ENCODE measurements at regions not wholly inside any gene's neighbourhood (a gene's known extent, or its start where the extent isn't known, plus 50 kb on each side); places are given as distances from the start of the nearest gene placed in this dataset.
A peak's percentile ranks its signal among the peaks of the same experiment; 100 is the strongest.

DNA sequence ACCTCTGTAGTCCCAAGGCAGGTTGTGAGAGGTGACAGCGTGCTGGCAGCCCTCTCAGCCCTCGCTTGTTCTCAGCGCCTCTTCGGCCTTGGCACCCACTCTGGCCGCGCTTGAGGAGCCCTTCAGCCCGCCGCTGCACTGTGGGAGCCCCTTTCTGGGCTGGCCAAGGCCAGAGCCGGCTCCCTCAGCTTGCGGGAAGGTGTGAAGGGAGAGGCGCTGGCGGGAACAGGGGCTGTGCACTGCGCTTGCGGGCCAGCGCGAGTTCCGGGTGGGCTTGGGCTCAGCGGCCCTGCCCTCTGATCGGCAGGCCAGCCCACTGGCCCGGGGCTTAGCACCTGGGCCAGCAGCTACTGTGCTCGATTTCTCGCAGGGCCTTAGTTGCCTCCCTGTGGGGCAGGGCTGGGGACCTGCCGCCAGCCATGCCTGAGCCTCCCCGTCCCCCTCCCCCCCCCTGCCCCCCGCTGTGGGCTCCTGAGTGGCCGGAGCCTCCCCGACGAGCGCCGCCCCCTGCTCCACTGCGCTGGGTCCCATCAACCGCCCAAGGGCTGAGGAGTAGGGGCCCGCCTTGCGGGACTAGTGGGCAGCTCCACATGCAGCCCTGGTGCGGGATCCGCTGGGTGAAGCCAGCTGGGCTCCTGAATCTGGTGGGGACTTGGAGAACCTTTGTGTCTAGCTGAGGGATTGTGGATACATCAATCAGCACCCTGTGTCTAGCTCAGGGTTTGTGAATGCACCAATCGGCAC is 347.6 kb downstream of the KLHL13 start:
- DNase-seq (ENCODE audit: low spot score) = peak; percentile 59
- TF ChIP-seq, protein P1, sequence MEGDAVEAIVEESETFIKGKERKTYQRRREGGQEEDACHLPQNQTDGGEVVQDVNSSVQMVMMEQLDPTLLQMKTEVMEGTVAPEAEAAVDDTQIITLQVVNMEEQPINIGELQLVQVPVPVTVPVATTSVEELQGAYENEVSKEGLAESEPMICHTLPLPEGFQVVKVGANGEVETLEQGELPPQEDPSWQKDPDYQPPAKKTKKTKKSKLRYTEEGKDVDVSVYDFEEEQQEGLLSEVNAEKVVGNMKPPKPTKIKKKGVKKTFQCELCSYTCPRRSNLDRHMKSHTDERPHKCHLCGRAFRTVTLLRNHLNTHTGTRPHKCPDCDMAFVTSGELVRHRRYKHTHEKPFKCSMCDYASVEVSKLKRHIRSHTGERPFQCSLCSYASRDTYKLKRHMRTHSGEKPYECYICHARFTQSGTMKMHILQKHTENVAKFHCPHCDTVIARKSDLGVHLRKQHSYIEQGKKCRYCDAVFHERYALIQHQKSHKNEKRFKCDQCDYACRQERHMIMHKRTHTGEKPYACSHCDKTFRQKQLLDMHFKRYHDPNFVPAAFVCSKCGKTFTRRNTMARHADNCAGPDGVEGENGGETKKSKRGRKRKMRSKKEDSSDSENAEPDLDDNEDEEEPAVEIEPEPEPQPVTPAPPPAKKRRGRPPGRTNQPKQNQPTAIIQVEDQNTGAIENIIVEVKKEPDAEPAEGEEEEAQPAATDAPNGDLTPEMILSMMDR (IDR thresholded peaks at IDR 0.05) = no peak
- Mint-ChIP-seq H3K9me3 (ENCODE audit: low read depth) (peaks cover 11% of the 10 kb centered on the region), H3K36me3 (ENCODE audit: low read depth) (no peaks in the 10 kb centered on the region), H3K27me3 (ENCODE audit: low read depth) (no peaks in the 10 kb centered on the region), H3K27ac (ENCODE audit: unreplicated experiment) (no peak overlapping the region), H3K4me3 (ENCODE audit: unreplicated experiment) (no peak overlapping the region), H3K4me1 (ENCODE audit: low read depth) (no peaks in the 10 kb centered on the region)

DNA sequence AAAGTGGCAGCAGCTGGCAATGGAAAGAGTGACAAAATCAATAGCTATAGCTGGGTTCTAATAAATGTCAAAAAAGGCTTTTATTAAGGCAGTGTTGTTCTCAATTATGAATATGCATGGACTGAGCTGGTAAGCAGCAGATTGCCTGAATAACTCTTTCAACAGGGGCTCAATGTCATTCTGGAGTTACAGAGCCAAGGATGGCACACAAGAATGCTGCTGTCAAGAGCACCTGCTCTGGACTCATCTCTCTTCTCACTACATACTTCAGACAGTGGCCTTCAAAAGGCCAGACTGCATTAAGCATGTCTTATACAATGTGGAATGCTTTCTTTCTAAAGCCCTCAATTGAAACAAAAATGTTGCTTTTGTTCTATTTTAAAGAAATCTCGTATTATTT is 351.4 kb downstream of the KLHL13 start:
- no peak overlapping the region for H3K27ac Mint-ChIP-seq (ENCODE audit: unreplicated experiment)
- TF ChIP-seq, protein P1 (IDR thresholded peaks at IDR 0.05) = no peak
- H3K4me3 Mint-ChIP-seq (ENCODE audit: unreplicated experiment) = no peak overlapping the region
- DNase-seq (ENCODE audit: low spot score) = no peak
- peaks cover 22% of the 10 kb centered on the region for H3K9me3 Mint-ChIP-seq (ENCODE audit: low read depth)
- H3K36me3 Mint-ChIP-seq (ENCODE audit: low read depth) = no peaks in the 10 kb centered on the region
- H3K27me3 Mint-ChIP-seq (ENCODE audit: low read depth) = no peaks in the 10 kb centered on the region
- no peaks in the 10 kb centered on the region for H3K4me1 Mint-ChIP-seq (ENCODE audit: low read depth)

DNA sequence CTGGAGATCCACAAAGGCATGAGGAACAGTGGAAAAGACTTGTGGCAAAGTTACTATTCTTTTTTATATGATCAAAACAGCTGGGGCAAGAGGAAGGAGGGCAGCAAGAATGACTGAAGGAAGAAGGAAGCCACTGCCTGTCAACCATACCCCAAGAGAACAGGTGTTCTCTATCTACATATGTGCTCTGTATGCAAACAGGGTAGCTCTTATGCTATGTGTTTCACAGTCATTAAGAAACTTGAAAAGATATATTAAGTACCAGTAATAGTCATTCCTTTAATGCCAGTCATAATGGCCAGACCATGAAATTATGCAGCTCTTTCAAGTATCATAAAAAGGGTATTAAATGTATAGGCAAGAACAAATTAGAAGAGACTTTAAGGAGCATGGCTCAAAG is 363.9 kb downstream of the KLHL13 start:
- Mint-ChIP-seq H3K36me3 (ENCODE audit: low read depth) (no peaks in the 10 kb centered on the region), H3K27ac (ENCODE audit: unreplicated experiment) (no peak overlapping the region)

DNA sequence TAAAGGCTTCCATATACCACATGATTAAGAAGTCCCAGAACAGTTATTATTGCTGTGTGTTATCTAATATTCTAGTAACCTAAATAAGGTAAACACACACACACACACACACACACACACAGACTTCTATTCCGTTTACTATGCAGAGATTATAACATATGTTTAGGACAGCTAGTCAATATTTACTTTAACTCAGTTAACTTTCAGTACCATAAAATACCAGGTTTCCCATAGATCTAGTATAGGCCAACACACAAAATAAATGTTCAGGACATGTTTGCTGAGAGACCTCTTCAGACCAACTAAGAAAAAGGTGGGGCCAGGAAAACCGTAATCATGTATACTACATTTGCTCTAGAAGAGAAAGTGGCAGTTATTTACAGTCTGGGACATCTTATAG is 365.5 kb downstream of the KLHL13 start:
- H3K27me3 Mint-ChIP-seq (ENCODE audit: low read depth) = no peaks in the 10 kb centered on the region

More for the DNA sequence above, 363.9 kb downstream of the KLHL13 start:
- peaks cover 18% of the 10 kb centered on the region for H3K9me3 Mint-ChIP-seq (ENCODE audit: low read depth)
- no peak for DNase-seq (ENCODE audit: low spot score)
- H3K27me3 Mint-ChIP-seq (ENCODE audit: low read depth) = no peaks in the 10 kb centered on the region
- H3K4me1 Mint-ChIP-seq (ENCODE audit: low read depth) = no peaks in the 10 kb centered on the region
- H3K4me3 Mint-ChIP-seq (ENCODE audit: unreplicated experiment) = no peak overlapping the region
- TF ChIP-seq, protein P1 (IDR thresholded peaks at IDR 0.05) = no peak

DNA sequence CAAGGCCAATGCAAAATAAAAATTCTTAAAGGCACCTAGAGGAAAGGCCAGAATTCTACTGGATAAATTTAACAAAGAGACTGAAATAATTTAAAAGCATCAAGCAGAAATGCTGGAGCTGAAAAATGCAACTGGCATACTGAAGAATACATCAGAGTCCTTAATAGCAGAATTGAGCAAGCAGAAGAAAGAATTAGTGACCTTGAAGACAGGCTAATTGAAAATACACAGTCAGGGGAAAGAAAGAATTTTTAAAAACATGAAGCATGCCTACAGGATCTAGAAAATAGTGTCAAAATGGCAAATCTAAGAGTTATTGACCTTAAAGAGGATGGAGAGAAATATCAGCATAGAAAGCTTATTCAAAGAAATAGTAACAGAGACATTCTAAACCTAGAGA is 371.7 kb downstream of the KLHL13 start:
- TF ChIP-seq, protein P1 (IDR thresholded peaks at IDR 0.05) = no peak
- Mint-ChIP-seq H3K9me3 (ENCODE audit: low read depth) (peaks cover 46% of the 10 kb centered on the region), H3K36me3 (ENCODE audit: low read depth) (no peaks in the 10 kb centered on the region), H3K4me1 (ENCODE audit: low read depth) (no peaks in the 10 kb centered on the region), H3K4me3 (ENCODE audit: unreplicated experiment) (no peak overlapping the region), H3K27ac (ENCODE audit: unreplicated experiment) (no peak overlapping the region), H3K27me3 (ENCODE audit: low read depth) (no peaks in the 10 kb centered on the region)
- no peak for DNase-seq (ENCODE audit: low spot score)

More for the DNA sequence above, 365.5 kb downstream of the KLHL13 start:
- no peaks in the 10 kb centered on the region for H3K4me1 Mint-ChIP-seq (ENCODE audit: low read depth)
- peaks cover 27% of the 10 kb centered on the region for H3K9me3 Mint-ChIP-seq (ENCODE audit: low read depth)
- no peak overlapping the region for H3K4me3 Mint-ChIP-seq (ENCODE audit: unreplicated experiment)
- H3K36me3 Mint-ChIP-seq (ENCODE audit: low read depth) = no peaks in the 10 kb centered on the region
- no peak overlapping the region for H3K27ac Mint-ChIP-seq (ENCODE audit: unreplicated experiment)
- DNase-seq (ENCODE audit: low spot score) = no peak
- TF ChIP-seq, protein P1 (IDR thresholded peaks at IDR 0.05) = no peak

All from chondrocyte (in vitro differentiated cells).